ENCODE measurements at regions not wholly inside any gene's neighbourhood (a gene's known extent, or its start where the extent isn't known, plus 50 kb on each side); places are given as distances from the start of the nearest gene placed in this dataset.

DNA sequence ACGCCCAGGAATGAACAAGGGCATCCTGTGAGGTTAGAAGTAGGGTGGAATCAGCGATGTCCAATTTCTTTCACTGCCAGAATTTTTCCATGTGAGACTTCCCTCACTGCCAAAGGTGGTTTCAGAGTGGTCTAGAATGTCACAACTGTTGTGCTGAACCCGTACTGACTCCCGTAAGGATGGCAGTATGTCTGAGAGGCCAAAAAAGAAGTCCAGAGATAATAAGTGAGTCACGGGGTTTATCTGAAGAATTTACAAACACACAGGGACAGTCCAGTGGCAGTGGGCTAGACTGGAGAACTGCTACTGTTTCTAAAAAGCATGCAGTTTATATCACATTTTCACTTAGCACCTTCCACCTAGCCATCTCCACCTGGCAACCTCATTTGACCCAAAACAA lies 160.6 kb upstream of the ATP10A start:
- TF ChIP-seq POLR2A (IDR thresholded peaks at IDR 0.05; ENCODE audit: extremely low read depth, insufficient read length), result no peak
- TF ChIP-seq, protein P1, sequence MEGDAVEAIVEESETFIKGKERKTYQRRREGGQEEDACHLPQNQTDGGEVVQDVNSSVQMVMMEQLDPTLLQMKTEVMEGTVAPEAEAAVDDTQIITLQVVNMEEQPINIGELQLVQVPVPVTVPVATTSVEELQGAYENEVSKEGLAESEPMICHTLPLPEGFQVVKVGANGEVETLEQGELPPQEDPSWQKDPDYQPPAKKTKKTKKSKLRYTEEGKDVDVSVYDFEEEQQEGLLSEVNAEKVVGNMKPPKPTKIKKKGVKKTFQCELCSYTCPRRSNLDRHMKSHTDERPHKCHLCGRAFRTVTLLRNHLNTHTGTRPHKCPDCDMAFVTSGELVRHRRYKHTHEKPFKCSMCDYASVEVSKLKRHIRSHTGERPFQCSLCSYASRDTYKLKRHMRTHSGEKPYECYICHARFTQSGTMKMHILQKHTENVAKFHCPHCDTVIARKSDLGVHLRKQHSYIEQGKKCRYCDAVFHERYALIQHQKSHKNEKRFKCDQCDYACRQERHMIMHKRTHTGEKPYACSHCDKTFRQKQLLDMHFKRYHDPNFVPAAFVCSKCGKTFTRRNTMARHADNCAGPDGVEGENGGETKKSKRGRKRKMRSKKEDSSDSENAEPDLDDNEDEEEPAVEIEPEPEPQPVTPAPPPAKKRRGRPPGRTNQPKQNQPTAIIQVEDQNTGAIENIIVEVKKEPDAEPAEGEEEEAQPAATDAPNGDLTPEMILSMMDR (IDR thresholded peaks at IDR 0.05; ENCODE audit: low read depth, low read length), result no peak
